ENCODE measurements at regions not wholly inside any gene's neighbourhood (a gene's known extent, or its start where the extent isn't known, plus 50 kb on each side); places are given as distances from the start of the nearest gene placed in this dataset.
"Not testable (repeated sequence)": the region's sequence is repeated elsewhere in the genome, so short reads cannot be mapped to it uniquely, and the experiment has no call there.

GRCh38 chr3:148546959-148547358 is 150.7 kb upstream of the AGTR1 start:
- H3K9ac ChIP-seq (ENCODE audit: low read length), result no peak overlapping the region
- no peak overlapping the region for H3K4me3 ChIP-seq (ENCODE audit: low read length)
- no peaks in the 10 kb centered on the region for H4K20me1 ChIP-seq (ENCODE audit: insufficient read depth, low read depth, low read length)
- H3K9me2 ChIP-seq (replicated peaks; ENCODE audit: insufficient read depth, low read length), result no peaks in the 10 kb centered on the region
- no peak overlapping the region for H2AFZ ChIP-seq (ENCODE audit: low read length)
- no peaks in the 10 kb centered on the region for H3K4me1 ChIP-seq (ENCODE audit: low read length)
- no peak overlapping the region for H3K27ac ChIP-seq (ENCODE audit: low read length)
- H3K79me2 ChIP-seq (ENCODE audit: low read length), result no peaks in the 10 kb centered on the region
- H3K27me3 ChIP-seq (ENCODE audit: low read length), result no peaks in the 10 kb centered on the region
- DNase-seq, result no peak
- no peak overlapping the region for H3K4me2 ChIP-seq (ENCODE audit: low read depth, low read length, poor library complexity, severe bottlenecking)
- H3K36me3 ChIP-seq (ENCODE audit: insufficient read depth, low read length), result no peaks in the 10 kb centered on the region
- no peaks in the 10 kb centered on the region for H3K9me3 ChIP-seq (ENCODE audit: low read length)

- no peak for DNase-seq
- H3K4me2 ChIP-seq (ENCODE audit: low read depth, low read length, poor library complexity, severe bottlenecking), result no peak overlapping the region
- H3K27ac ChIP-seq (ENCODE audit: low read length), result no peak overlapping the region
- no peaks in the 10 kb centered on the region for H4K20me1 ChIP-seq (ENCODE audit: insufficient read depth, low read depth, low read length)
- H3K4me3 ChIP-seq (ENCODE audit: low read length), result no peak overlapping the region
- H3K9me2 ChIP-seq (replicated peaks; ENCODE audit: insufficient read depth, low read length), result no peaks in the 10 kb centered on the region
- no peaks in the 10 kb centered on the region for H3K36me3 ChIP-seq (ENCODE audit: insufficient read depth, low read length)
- no peaks in the 10 kb centered on the region for H3K79me2 ChIP-seq (ENCODE audit: low read length)
- H2AFZ ChIP-seq (ENCODE audit: low read length), result no peak overlapping the region
- no peaks in the 10 kb centered on the region for H3K9me3 ChIP-seq (ENCODE audit: low read length)
- H3K27me3 ChIP-seq (ENCODE audit: low read length), result no peaks in the 10 kb centered on the region
- no peak overlapping the region for H3K9ac ChIP-seq (ENCODE audit: low read length)
- no peaks in the 10 kb centered on the region for H3K4me1 ChIP-seq (ENCODE audit: low read length)
Measured at GRCh38 chr3:148551767-148552260, 145.9 kb upstream of the AGTR1 start.

GRCh38 chr3:148554367-148554766 is 143.3 kb upstream of the AGTR1 start:
- no peaks in the 10 kb centered on the region for H3K9me3 ChIP-seq (ENCODE audit: low read length)
- no peaks in the 10 kb centered on the region for H4K20me1 ChIP-seq (ENCODE audit: insufficient read depth, low read depth, low read length)
- H3K9ac ChIP-seq (ENCODE audit: low read length), result no peak overlapping the region
- no peak overlapping the region for H3K4me3 ChIP-seq (ENCODE audit: low read length)
- H3K36me3 ChIP-seq (ENCODE audit: insufficient read depth, low read length), result no peaks in the 10 kb centered on the region
- no peaks in the 10 kb centered on the region for H3K79me2 ChIP-seq (ENCODE audit: low read length)
- H3K4me1 ChIP-seq (ENCODE audit: low read length), result no peaks in the 10 kb centered on the region
- H3K27me3 ChIP-seq (ENCODE audit: low read length), result no peaks in the 10 kb centered on the region
- H3K9me2 ChIP-seq (replicated peaks; ENCODE audit: insufficient read depth, low read length), result no peaks in the 10 kb centered on the region
- H3K27ac ChIP-seq (ENCODE audit: low read length), result no peak overlapping the region
- no peak overlapping the region for H2AFZ ChIP-seq (ENCODE audit: low read length)
- H3K4me2 ChIP-seq (ENCODE audit: low read depth, low read length, poor library complexity, severe bottlenecking), result no peak overlapping the region
- no peak for DNase-seq

GRCh38 chr3:148556664-148557063 is 141.0 kb upstream of the AGTR1 start:
- no peaks in the 10 kb centered on the region for H3K9me3 ChIP-seq (ENCODE audit: low read length)
- H3K4me1 ChIP-seq (ENCODE audit: low read length), result no peaks in the 10 kb centered on the region
- no peaks in the 10 kb centered on the region for H3K79me2 ChIP-seq (ENCODE audit: low read length)
- H3K36me3 ChIP-seq (ENCODE audit: insufficient read depth, low read length), result no peaks in the 10 kb centered on the region
- DNase-seq, result no peak
- H3K9ac ChIP-seq (ENCODE audit: low read length), result no peak overlapping the region
- H3K27me3 ChIP-seq (ENCODE audit: low read length), result no peaks in the 10 kb centered on the region
- H3K4me2 ChIP-seq (ENCODE audit: low read depth, low read length, poor library complexity, severe bottlenecking), result no peak overlapping the region
- H3K27ac ChIP-seq (ENCODE audit: low read length), result no peak overlapping the region
- no peaks in the 10 kb centered on the region for H4K20me1 ChIP-seq (ENCODE audit: insufficient read depth, low read depth, low read length)
- no peak overlapping the region for H3K4me3 ChIP-seq (ENCODE audit: low read length)
- no peaks in the 10 kb centered on the region for H3K9me2 ChIP-seq (replicated peaks; ENCODE audit: insufficient read depth, low read length)
- H2AFZ ChIP-seq (ENCODE audit: low read length), result no peak overlapping the region

GRCh38 chr3:148577579-148577978 is 120.1 kb upstream of the AGTR1 start:
- not testable (repeated sequence) for H3K4me3 ChIP-seq (ENCODE audit: low read length); H3K4me1 ChIP-seq (ENCODE audit: low read length); H3K27me3 ChIP-seq (ENCODE audit: low read length); H3K27ac ChIP-seq (ENCODE audit: low read length); H3K79me2 ChIP-seq (ENCODE audit: low read length); H3K9me2 ChIP-seq (replicated peaks; ENCODE audit: insufficient read depth, low read length); H3K9me3 ChIP-seq (ENCODE audit: low read length); H3K36me3 ChIP-seq (ENCODE audit: insufficient read depth, low read length); DNase-seq; H4K20me1 ChIP-seq (ENCODE audit: insufficient read depth, low read depth, low read length); H2AFZ ChIP-seq (ENCODE audit: low read length); H3K4me2 ChIP-seq (ENCODE audit: low read depth, low read length, poor library complexity, severe bottlenecking); H3K9ac ChIP-seq (ENCODE audit: low read length)

- no peaks in the 10 kb centered on the region for H4K20me1 ChIP-seq (ENCODE audit: insufficient read depth, low read depth, low read length)
- no peaks in the 10 kb centered on the region for H3K36me3 ChIP-seq (ENCODE audit: insufficient read depth, low read length)
- H3K4me2 ChIP-seq (ENCODE audit: low read depth, low read length, poor library complexity, severe bottlenecking), result no peak overlapping the region
- no peaks in the 10 kb centered on the region for H3K27me3 ChIP-seq (ENCODE audit: low read length)
- H3K9me2 ChIP-seq (replicated peaks; ENCODE audit: insufficient read depth, low read length), result no peaks in the 10 kb centered on the region; the same call in 1 of the 2 replicates
- H3K9ac ChIP-seq (ENCODE audit: low read length), result no peak overlapping the region
- no peaks in the 10 kb centered on the region for H3K4me1 ChIP-seq (ENCODE audit: low read length)
- H3K79me2 ChIP-seq (ENCODE audit: low read length), result no peaks in the 10 kb centered on the region
- no peak overlapping the region for H3K27ac ChIP-seq (ENCODE audit: low read length)
- DNase-seq, result no peak
- no peak overlapping the region for H2AFZ ChIP-seq (ENCODE audit: low read length)
- no peaks in the 10 kb centered on the region for H3K9me3 ChIP-seq (ENCODE audit: low read length)
- H3K4me3 ChIP-seq (ENCODE audit: low read length), result no peak overlapping the region
Measured at GRCh38 chr3:148582126-148582525, 115.6 kb upstream of the AGTR1 start.

GRCh38 chr3:148583793-148584192 is 113.9 kb upstream of the AGTR1 start:
- Histone ChIP-seq H3K36me3 (ENCODE audit: insufficient read depth, low read length) (no peaks in the 10 kb centered on the region), H3K9me3 (ENCODE audit: low read length) (no peaks in the 10 kb centered on the region), H3K9ac (ENCODE audit: low read length) (no peak overlapping the region), H4K20me1 (ENCODE audit: insufficient read depth, low read depth, low read length) (no peaks in the 10 kb centered on the region), H3K4me3 (ENCODE audit: low read length) (no peak overlapping the region), H3K79me2 (ENCODE audit: low read length) (no peaks in the 10 kb centered on the region), H3K4me1 (ENCODE audit: low read length) (no peaks in the 10 kb centered on the region), H3K27ac (ENCODE audit: low read length) (no peak overlapping the region), H2AFZ (ENCODE audit: low read length) (no peak overlapping the region), H3K27me3 (ENCODE audit: low read length) (no peaks in the 10 kb centered on the region), H3K4me2 (ENCODE audit: low read depth, low read length, poor library complexity, severe bottlenecking) (no peak overlapping the region), H3K9me2 (replicated peaks; ENCODE audit: insufficient read depth, low read length) (no peaks in the 10 kb centered on the region; the same call in 1 of the 2 replicates)
- no peak for DNase-seq

- no peak overlapping the region for H2AFZ ChIP-seq (ENCODE audit: low read length)
- H3K9me2 ChIP-seq (replicated peaks; ENCODE audit: insufficient read depth, low read length), result no peaks in the 10 kb centered on the region
- DNase-seq, result no peak
- H3K9ac ChIP-seq (ENCODE audit: low read length), result no peak overlapping the region
- no peak overlapping the region for H3K4me3 ChIP-seq (ENCODE audit: low read length)
- no peak overlapping the region for H3K4me2 ChIP-seq (ENCODE audit: low read depth, low read length, poor library complexity, severe bottlenecking)
- no peaks in the 10 kb centered on the region for H4K20me1 ChIP-seq (ENCODE audit: insufficient read depth, low read depth, low read length)
- no peaks in the 10 kb centered on the region for H3K79me2 ChIP-seq (ENCODE audit: low read length)
- H3K4me1 ChIP-seq (ENCODE audit: low read length), result no peaks in the 10 kb centered on the region
- no peaks in the 10 kb centered on the region for H3K27me3 ChIP-seq (ENCODE audit: low read length)
- H3K9me3 ChIP-seq (ENCODE audit: low read length), result no peaks in the 10 kb centered on the region
- H3K36me3 ChIP-seq (ENCODE audit: insufficient read depth, low read length), result no peaks in the 10 kb centered on the region
- no peak overlapping the region for H3K27ac ChIP-seq (ENCODE audit: low read length)
Measured at GRCh38 chr3:148584438-148584837, 113.3 kb upstream of the AGTR1 start.

Measured in Karpas-422 (cell line).